ENCODE measurements at regions not wholly inside any gene's neighbourhood (a gene's known extent, or its start where the extent isn't known, plus 50 kb on each side); places are given as distances from the start of the nearest gene placed in this dataset.
A peak's percentile ranks its signal among the peaks of the same experiment; 100 is the strongest.

GRCh38 chr21:27633631-27634030, 666.7 kb upstream of the ADAMTS5 start:
- no peak for DNase-seq (ENCODE audit: low spot score)

- DNase-seq (ENCODE audit: low spot score) = no peak
These were observed 664.6 kb upstream of the ADAMTS5 start for GRCh38 chr21:27631471-27631870.

- no peak for DNase-seq (ENCODE audit: low spot score)
These were observed 655.7 kb upstream of the ADAMTS5 start for GRCh38 chr21:27622631-27623030.

GRCh38 chr21:27614231-27614630, 647.3 kb upstream of the ADAMTS5 start:
- no peak for DNase-seq (ENCODE audit: low spot score)

- DNase-seq (ENCODE audit: low spot score) = no peak
These were observed 639.5 kb upstream of the ADAMTS5 start for GRCh38 chr21:27606422-27606821.

- no peak for DNase-seq (ENCODE audit: low spot score)
These were observed 629.3 kb upstream of the ADAMTS5 start for GRCh38 chr21:27596196-27596595.

GRCh38 chr21:27595716-27596115, 628.8 kb upstream of the ADAMTS5 start:
- no peak for DNase-seq (ENCODE audit: low spot score)

- DNase-seq (ENCODE audit: low spot score) = peak; percentile 41
These were observed 623.4 kb upstream of the ADAMTS5 start for GRCh38 chr21:27590271-27590670.

GRCh38 chr21:27589781-27590180, 622.9 kb upstream of the ADAMTS5 start:
- DNase-seq (ENCODE audit: low spot score) = no peak

GRCh38 chr21:27586986-27587385, 620.1 kb upstream of the ADAMTS5 start:
- DNase-seq (ENCODE audit: low spot score) = no peak

GRCh38 chr21:27586326-27586725, 619.4 kb upstream of the ADAMTS5 start:
- no peak for DNase-seq (ENCODE audit: low spot score)

- no peak for DNase-seq (ENCODE audit: low spot score)
These were observed 617.4 kb upstream of the ADAMTS5 start for GRCh38 chr21:27584256-27584655.

GRCh38 chr21:27582948-27583430, 616.1 kb upstream of the ADAMTS5 start:
- DNase-seq (ENCODE audit: low spot score) = peak; percentile 76

GRCh38 chr21:27582246-27582947, 615.5 kb upstream of the ADAMTS5 start:
- DNase-seq (ENCODE audit: low spot score) = peak; percentile 31

GRCh38 chr21:27581168-27581567, 614.3 kb upstream of the ADAMTS5 start:
- DNase-seq (ENCODE audit: low spot score) = peak; percentile 96

GRCh38 chr21:27580276-27580675, 613.4 kb upstream of the ADAMTS5 start:
- peak; percentile 43 for DNase-seq (ENCODE audit: low spot score)

GRCh38 chr21:27578741-27579265, 611.9 kb upstream of the ADAMTS5 start:
- no peak for DNase-seq (ENCODE audit: low spot score)

- DNase-seq (ENCODE audit: low spot score) = peak; percentile 98
These were observed 605.8 kb upstream of the ADAMTS5 start for GRCh38 chr21:27572696-27573095.

GRCh38 chr21:27571706-27572105, 604.8 kb upstream of the ADAMTS5 start:
- DNase-seq (ENCODE audit: low spot score) = peak; percentile 100

- peak; percentile 100 for DNase-seq (ENCODE audit: low spot score)
These were observed 603.5 kb upstream of the ADAMTS5 start for GRCh38 chr21:27570306-27570868.

GRCh38 chr21:27569831-27570230, 602.9 kb upstream of the ADAMTS5 start:
- DNase-seq (ENCODE audit: low spot score) = no peak

GRCh38 chr21:27569091-27569490, 602.2 kb upstream of the ADAMTS5 start:
- DNase-seq (ENCODE audit: low spot score) = peak; percentile 32

GRCh38 chr21:27567381-27567780, 600.5 kb upstream of the ADAMTS5 start:
- DNase-seq (ENCODE audit: low spot score) = peak; percentile 38

- DNase-seq (ENCODE audit: low spot score) = no peak
These were observed 599.6 kb upstream of the ADAMTS5 start for GRCh38 chr21:27566521-27566920.
